Mucosa of descending colon (tissue), 3 donors: ENCODE measurements at regions not wholly inside any gene's neighbourhood (a gene's known extent, or its start where the extent isn't known, plus 50 kb on each side); places are given as distances from the start of the nearest gene placed in this dataset.

ENCODE experiments used
- ATAC-seq: fragments of 200-7000 bp; cut with Tn5 transposase; one replicate; pipeline ENCODE4 v1.9.1; 2020; ENCODE audit warnings: mild to moderate bottlenecking, moderate library complexity
- DNase-seq, 3 donors: peaks; one replicate each; pipeline ENCODE4 v3.0.0-alpha.2; 2020
- H3K36me3 ChIP-seq: fragments of 200-600 bp; one replicate; pipeline ENCODE4 v1.8.0; 2021; ENCODE audit warnings: low read depth, mild to moderate bottlenecking
- H3K4me1 ChIP-seq: fragments of 200-600 bp; one replicate; pipeline ENCODE4 v1.8.0; 2021; ENCODE audit warnings: low read depth, mild to moderate bottlenecking
- H3K4me3 ChIP-seq: fragments of 200-600 bp; one replicate; pipeline ENCODE4 v1.8.0; 2021; ENCODE audit warnings: mild to moderate bottlenecking
- H3K9me3 ChIP-seq: fragments of 200-600 bp; one replicate; pipeline ENCODE4 v1.8.0; 2021; ENCODE audit warnings: mild to moderate bottlenecking
- intact Hi-C, 2 donors: fragments of 100-400 bp; cut with DNase I in 1 of 2; cut with micrococcal nuclease in 1 of 2; formaldehyde crosslinking; loops; one replicate each; pipeline versions ENCODE4 v1.11.0 to v1.11.1; 2022; cut with DNase I, micrococcal nuclease
- TF ChIP-seq, protein P1 (sequence below): fragments of 200-600 bp; IDR thresholded peaks from one replicate; pipeline ENCODE4 v1.8.0; 2022; ENCODE audit warnings: antibody characterized with exemption, mild to moderate bottlenecking
- donor health status: DM: no; HTN: no; CAD: no; lungs with moderate emphysema.
- donor health status: DM: no; HTN: no; CAD: no.
- donor health status: DM: no; HTN: yes; CAD: no.

DNA sequence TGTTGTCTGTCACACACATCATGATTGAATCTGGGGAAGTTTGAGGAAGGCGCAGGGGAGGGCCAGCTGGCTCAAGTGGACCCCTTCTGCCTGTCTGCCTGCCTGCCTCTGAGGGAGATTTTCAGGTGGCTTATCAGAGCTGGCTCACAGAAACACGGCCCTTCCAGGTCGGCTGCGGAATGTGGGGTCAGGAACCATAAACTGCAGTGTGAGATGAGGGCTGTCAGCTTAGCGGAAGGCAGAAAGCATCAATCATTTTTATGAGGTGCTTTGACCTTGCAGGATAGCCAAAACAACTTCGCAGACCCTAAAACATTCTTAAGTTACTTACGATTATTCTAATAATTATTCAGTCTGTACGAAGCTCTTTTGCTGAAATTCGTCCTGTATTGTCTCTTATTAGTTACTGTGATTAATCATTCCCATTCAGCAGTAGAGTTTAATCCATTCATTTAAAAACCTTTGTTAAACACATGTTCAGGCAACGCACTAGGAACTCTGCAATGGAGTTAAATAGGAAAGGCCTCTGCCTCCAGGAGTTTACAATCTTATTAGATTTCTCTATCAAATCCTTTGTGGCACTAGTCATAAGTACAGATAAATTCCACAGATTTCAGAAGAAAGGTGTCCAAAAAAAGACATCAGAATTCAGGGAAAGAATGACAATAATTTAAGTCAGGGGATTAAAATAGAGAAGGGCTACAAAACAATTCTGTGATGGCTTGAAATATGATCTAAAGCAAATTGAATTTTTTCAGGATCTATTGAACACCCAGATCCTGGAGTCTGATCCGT is 371.6 kb downstream of the HRH4 start:
- H3K4me3 ChIP-seq = no peak overlapping the region
- intact Hi-C loops = no loop called here
- no peaks in the 10 kb centered on the region for H3K36me3 ChIP-seq
- DNase-seq (no peak), ATAC-seq (no peak)
- no peaks in the 10 kb centered on the region for H3K4me1 ChIP-seq
- H3K9me3 ChIP-seq = no peaks in the 10 kb centered on the region
- TF ChIP-seq, protein P1, sequence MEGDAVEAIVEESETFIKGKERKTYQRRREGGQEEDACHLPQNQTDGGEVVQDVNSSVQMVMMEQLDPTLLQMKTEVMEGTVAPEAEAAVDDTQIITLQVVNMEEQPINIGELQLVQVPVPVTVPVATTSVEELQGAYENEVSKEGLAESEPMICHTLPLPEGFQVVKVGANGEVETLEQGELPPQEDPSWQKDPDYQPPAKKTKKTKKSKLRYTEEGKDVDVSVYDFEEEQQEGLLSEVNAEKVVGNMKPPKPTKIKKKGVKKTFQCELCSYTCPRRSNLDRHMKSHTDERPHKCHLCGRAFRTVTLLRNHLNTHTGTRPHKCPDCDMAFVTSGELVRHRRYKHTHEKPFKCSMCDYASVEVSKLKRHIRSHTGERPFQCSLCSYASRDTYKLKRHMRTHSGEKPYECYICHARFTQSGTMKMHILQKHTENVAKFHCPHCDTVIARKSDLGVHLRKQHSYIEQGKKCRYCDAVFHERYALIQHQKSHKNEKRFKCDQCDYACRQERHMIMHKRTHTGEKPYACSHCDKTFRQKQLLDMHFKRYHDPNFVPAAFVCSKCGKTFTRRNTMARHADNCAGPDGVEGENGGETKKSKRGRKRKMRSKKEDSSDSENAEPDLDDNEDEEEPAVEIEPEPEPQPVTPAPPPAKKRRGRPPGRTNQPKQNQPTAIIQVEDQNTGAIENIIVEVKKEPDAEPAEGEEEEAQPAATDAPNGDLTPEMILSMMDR = no peak

DNA sequence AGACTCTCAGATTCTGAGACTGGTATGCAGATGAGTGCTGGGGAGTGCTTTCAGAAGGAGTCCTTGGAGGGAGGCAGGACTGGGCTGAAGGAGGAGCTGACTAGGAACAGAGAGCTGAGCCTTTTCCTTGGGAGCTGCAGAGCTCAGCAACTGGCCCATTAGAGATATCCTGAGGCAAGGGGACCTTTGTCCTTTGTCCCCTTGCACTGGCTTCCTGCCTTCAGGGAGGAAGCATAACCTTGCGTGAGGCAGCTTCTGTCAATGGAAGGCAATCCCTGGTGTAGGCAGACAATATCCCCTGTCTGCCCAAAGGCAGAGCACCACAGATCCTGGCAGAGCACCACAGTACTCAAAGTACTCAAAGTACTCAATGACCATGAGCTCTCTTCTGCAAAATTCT is 375.3 kb downstream of the HRH4 start:
- H3K4me3 ChIP-seq = no peak overlapping the region
- TF ChIP-seq, protein P1 = no peak
- ATAC-seq (no peak), DNase-seq (no peak)
- intact Hi-C loops = no loop called here
- no peaks in the 10 kb centered on the region for H3K36me3 ChIP-seq
- no peaks in the 10 kb centered on the region for H3K4me1 ChIP-seq
- no peaks in the 10 kb centered on the region for H3K9me3 ChIP-seq

DNA sequence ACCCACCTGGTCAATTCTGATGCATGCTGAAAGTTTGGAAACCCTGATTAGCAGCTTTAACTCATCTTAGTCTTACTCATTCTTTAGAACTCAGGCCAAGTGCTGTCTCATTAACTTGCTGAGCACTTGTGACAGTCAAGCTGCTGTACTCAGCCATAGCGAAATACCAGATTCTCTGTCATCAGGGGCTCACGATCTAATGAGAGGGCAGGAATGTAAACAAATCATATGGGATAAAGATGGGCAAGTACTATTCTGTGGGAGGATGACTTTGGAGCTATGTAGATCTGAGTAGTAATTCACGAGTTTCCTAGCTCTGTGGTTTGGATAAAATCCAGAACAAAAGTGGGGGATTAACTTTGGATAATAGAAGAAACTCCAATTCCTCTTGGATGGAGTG is 376.6 kb downstream of the HRH4 start:
- ATAC-seq = no peak
- Histone ChIP-seq H3K4me3 (no peak overlapping the region), H3K4me1 (no peaks in the 10 kb centered on the region), H3K36me3 (no peaks in the 10 kb centered on the region), H3K9me3 (no peaks in the 10 kb centered on the region)
- intact Hi-C loops = no loop called here
- no peak for DNase-seq
- TF ChIP-seq, protein P1 = no peak

GRCh38 chr18:24840051-24840450 is 379.6 kb downstream of the HRH4 start:
- Histone ChIP-seq H3K4me1 (no peaks in the 10 kb centered on the region), H3K9me3 (no peaks in the 10 kb centered on the region), H3K36me3 (no peaks in the 10 kb centered on the region), H3K4me3 (no peak overlapping the region)
- ATAC-seq (no peak), DNase-seq (no peak)
- TF ChIP-seq, protein P1 = no peak
- intact Hi-C loops = no loop called here

DNA sequence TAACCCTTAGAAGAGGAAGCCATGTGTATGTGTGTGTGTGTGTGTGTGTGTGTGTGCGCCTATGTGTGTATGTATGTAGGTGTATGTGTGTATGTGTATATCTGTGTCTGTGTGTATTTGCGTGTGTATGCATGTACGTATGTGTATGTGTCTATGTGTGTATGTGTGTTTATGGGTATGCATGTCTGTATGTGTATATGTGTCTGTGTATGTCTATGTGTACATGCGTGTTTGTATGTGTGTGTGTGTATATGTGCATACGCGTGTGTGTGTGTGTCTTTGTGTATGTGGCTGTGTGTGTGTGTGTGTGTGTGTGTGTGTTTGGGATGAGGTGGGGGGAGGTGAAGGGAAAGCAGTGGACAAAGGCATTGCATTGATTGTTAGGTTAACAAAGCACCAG is 380.2 kb downstream of the HRH4 start:
- DNase-seq = no peak
- Histone ChIP-seq H3K4me3 (no peak overlapping the region), H3K36me3 (no peaks in the 10 kb centered on the region), H3K9me3 (no peaks in the 10 kb centered on the region), H3K4me1 (no peaks in the 10 kb centered on the region)
- intact Hi-C loops = no loop called here
- TF ChIP-seq, protein P1 = no peak
- ATAC-seq = no peak
